Testis (tissue), 2 donors: ENCODE measurements at regions not wholly inside any gene's neighbourhood (a gene's known extent, or its start where the extent isn't known, plus 50 kb on each side); places are given as distances from the start of the nearest gene placed in this dataset.

Source experiments
- DNase-seq: peaks from one replicate; pipeline ENCODE4 v3.0.0-alpha.2; 2019
- H3K27ac ChIP-seq, 2 donors: fragments of 200-600 bp; sonication (generic); one replicate each; pipeline ENCODE4 v1.5.1; 2019
- H3K27me3 ChIP-seq: fragments of 200-600 bp; sonication (generic); one replicate; pipeline ENCODE4 v1.5.1; 2019
- H3K36me3 ChIP-seq: fragments of 200-600 bp; sonication (generic); one replicate; pipeline ENCODE4 v1.5.1; 2017; ENCODE audit warnings: low read depth; ENCODE audit errors: missing control alignments
- H3K4me1 ChIP-seq: fragments of 200-600 bp; sonication (generic); one replicate; pipeline ENCODE4 v1.5.1; 2019
- H3K4me3 ChIP-seq, 2 donors: fragments of 200-600 bp; sonication (generic); one replicate each; pipeline ENCODE4 v1.5.1; 2017 to 2019
- H3K9me3 ChIP-seq: fragments of 200-600 bp; sonication (generic); one replicate; pipeline ENCODE4 v1.5.1; 2017
- POLR2A ChIP-seq: fragments of 450-650 bp; IDR thresholded peaks from one replicate; pipeline ENCODE4 v1.6.1; 2017; ENCODE audit warnings: antibody characterized with exemption, mild to moderate bottlenecking, moderate library complexity
- WGBS, 2 donors: methylation state at CpG; one replicate each; pipeline ENCODE4 v1.1.5; 2018; 5-methylcytosine and 5-hydroxymethylcytosine counted together
- intact Hi-C: fragments of 100-400 bp; cut with DNase I; formaldehyde crosslinking; loops from one replicate; pipeline ENCODE4 v1.15.1; 2023; ENCODE audit warnings: low total_unique reads
- TF ChIP-seq, protein P1 (sequence below), 3 experiments: fragments of 450-650 bp in 2 of 3; fragments of 200-600 bp in 1 of 3; sonication (generic) in 1 of 3; IDR thresholded peaks; one replicate each; pipeline ENCODE4 v1.5.1; 2016 to 2019; ENCODE audit warnings: antibody characterized with exemption in 3 of 3, mild to moderate bottlenecking in 2 of 3, moderate library complexity in 1 of 3

DNA sequence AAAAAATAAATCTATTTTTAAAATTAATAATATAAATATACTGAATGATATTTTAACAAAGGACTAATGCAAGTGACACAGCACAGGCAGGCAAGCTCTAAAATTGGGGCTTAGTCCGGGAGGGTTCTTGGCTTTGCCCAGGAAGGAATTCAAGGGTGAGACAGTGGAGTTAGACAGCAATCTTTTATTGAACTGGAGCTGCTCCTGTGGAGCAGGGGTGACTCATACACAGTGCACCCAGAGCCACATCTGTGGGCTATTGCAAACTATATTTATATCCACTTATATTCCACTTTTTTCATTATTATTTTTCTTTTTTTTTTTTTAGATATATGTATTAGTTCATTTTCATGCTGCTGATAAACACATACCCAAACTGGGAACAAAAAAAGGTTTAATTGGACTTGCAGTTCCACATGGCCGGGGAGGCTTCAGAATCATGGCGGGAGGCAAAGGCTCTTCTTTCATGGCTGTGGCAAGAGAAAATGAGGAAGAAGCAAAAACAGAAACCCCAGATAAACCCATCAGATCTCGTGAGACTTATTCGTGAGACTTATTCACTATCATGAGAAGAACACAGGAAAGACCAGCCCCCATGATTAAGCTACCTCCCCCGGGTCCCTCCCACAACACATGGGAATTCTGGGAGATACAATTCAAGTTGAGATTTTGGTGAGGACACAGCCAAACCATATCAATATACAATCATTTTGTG is 437.1 kb downstream of the BCL11A start:
- Histone ChIP-seq H3K27me3 (no peaks in the 10 kb centered on the region), H3K36me3 (no peaks in the 10 kb centered on the region), H3K4me3 (no peak overlapping the region), H3K27ac (no peak overlapping the region), H3K4me1 (no peaks in the 10 kb centered on the region), H3K9me3 (no peaks in the 10 kb centered on the region)
- WGBS, 2 donors = 86 to 91% methylated on average over 6 of the region's 6 CpGs
- intact Hi-C loops = no loop called here
- no peak for DNase-seq
- no peak for TF ChIP-seq POLR2A
- TF ChIP-seq, protein P1, sequence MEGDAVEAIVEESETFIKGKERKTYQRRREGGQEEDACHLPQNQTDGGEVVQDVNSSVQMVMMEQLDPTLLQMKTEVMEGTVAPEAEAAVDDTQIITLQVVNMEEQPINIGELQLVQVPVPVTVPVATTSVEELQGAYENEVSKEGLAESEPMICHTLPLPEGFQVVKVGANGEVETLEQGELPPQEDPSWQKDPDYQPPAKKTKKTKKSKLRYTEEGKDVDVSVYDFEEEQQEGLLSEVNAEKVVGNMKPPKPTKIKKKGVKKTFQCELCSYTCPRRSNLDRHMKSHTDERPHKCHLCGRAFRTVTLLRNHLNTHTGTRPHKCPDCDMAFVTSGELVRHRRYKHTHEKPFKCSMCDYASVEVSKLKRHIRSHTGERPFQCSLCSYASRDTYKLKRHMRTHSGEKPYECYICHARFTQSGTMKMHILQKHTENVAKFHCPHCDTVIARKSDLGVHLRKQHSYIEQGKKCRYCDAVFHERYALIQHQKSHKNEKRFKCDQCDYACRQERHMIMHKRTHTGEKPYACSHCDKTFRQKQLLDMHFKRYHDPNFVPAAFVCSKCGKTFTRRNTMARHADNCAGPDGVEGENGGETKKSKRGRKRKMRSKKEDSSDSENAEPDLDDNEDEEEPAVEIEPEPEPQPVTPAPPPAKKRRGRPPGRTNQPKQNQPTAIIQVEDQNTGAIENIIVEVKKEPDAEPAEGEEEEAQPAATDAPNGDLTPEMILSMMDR (IDR thresholded peaks at IDR 0.05) = no peak

DNA sequence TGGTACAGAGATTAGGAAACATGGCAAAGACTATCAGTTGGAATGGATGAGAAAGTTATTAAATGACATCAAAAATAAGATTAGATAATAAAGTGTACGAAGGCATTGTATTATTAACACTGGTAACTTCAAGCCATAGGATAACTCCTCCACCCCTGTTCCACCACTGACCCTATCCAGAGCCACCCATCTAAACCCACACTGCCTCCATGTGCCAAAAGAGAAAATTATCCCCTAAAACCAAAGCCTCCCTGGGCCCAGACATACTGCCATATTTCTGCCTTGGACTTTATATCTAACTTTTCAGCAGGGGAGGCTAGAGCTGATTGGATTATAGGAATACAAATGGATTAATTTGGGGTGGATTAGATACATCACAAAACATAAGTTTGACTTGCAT is 443.7 kb downstream of the BCL11A start:
- H3K36me3 ChIP-seq = no peaks in the 10 kb centered on the region
- TF ChIP-seq, protein P1 (IDR thresholded peaks at IDR 0.05) = no peak
- H3K4me1 ChIP-seq = no peaks in the 10 kb centered on the region
- 42 to 63% methylated on average over 1 of the region's 1 CpG for WGBS, 2 donors
- H3K4me3 ChIP-seq = no peak overlapping the region
- H3K9me3 ChIP-seq = no peaks in the 10 kb centered on the region
- intact Hi-C loops = no loop called here
- no peak overlapping the region for H3K27ac ChIP-seq
- no peak for DNase-seq
- no peaks in the 10 kb centered on the region for H3K27me3 ChIP-seq

DNA sequence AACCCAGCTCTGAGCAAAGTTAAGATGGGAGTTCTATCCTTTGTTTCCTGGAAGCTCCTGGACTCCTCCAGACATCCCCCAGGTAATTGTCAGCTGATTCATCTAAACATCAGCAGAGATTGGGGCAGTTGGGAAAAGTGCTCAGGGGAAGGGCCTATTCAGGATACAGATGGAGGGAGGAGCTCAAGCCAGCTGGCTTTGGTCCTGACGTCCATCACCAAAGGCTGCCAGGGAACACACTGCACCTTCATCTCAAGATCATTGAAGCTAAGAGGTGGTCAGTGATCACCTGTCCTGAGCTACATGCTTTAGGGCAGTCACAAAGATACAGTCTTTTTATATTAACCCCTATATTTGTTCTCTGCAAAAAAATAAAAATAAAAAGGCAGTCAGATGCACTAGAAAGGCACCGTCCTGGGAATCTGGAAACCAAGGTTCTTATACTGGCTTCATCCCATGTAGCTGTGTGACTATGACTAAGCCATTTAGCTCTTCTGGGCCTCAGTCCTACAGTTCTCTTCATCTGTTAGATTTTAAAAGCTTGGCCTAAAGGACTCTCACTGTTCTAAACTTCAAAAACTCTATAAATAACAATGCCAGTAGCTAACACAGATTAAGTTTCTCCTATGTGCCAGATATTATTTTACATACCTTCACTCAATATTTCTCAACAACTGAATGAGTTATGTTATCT is 446.5 kb downstream of the BCL11A start:
- intact Hi-C loops = no loop called here
- Histone ChIP-seq H3K27ac (no peak overlapping the region), H3K9me3 (no peaks in the 10 kb centered on the region), H3K4me3 (no peak overlapping the region), H3K4me1 (no peaks in the 10 kb centered on the region), H3K36me3 (no peaks in the 10 kb centered on the region), H3K27me3 (no peaks in the 10 kb centered on the region)
- TF ChIP-seq, protein P1 (IDR thresholded peaks at IDR 0.05) = no peak
- no peak for TF ChIP-seq POLR2A
- no peak for DNase-seq
- 63 to 82% methylated on average over 2 of the region's 2 CpGs for WGBS, 2 donors

DNA sequence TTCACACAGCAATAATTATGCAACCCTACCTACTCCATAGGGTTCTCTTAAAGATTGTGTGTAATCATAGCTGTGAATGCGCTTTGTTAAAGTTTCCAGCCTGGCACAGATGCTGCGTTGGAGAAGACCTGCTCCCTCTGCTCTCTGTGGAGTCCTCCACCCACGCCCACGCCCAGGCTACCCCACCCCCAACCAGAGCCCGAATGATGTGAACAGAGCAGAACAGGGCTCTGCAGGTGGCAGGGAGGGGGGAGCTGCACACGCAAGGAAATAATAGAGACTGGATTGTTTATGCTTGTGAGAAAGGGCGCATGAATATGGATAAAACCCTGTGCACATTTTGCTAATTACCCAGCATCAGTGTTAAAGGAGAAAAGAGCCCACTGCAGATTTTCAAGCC is 447.5 kb downstream of the BCL11A start:
- 80 to 95% methylated on average over 7 of the region's 7 CpGs for WGBS, 2 donors
- Histone ChIP-seq H3K4me3 (no peak overlapping the region), H3K27ac (no peak overlapping the region), H3K36me3 (no peaks in the 10 kb centered on the region), H3K9me3 (no peaks in the 10 kb centered on the region), H3K4me1 (no peaks in the 10 kb centered on the region), H3K27me3 (no peaks in the 10 kb centered on the region)
- TF ChIP-seq POLR2A = no peak
- TF ChIP-seq, protein P1 (IDR thresholded peaks at IDR 0.05) = no peak
- no peak for DNase-seq
- intact Hi-C loops = no loop called here
